ACHN (cell line): ENCODE measurements at regions not wholly inside any gene's neighbourhood (a gene's known extent, or its start where the extent isn't known, plus 50 kb on each side); places are given as distances from the start of the nearest gene placed in this dataset.

Experiments used
- DNase-seq: peaks from one replicate; pipeline ENCODE4 v3.0.0-alpha.2; 2015
- in situ Hi-C: cut with HindIII; loops from 2 replicates; pipeline ENCODE4 v1.10.0; 2017; ENCODE audit warnings: low sequenced_read_pairs, low pct_ligation_motif_present, low pct_unique_long_range_greater_than_20kb

- in situ Hi-C loops: no loop called here
Measured at GRCh38 chr7:426510-426909, 93.1 kb downstream of the PDGFA start.

GRCh38 chr7:427506-428103 is 92.0 kb downstream of the PDGFA start:
- no peak for DNase-seq
- in situ Hi-C loops: no loop called here

More at GRCh38 chr7:426510-426909, 93.1 kb downstream of the PDGFA start:
- no peak for DNase-seq

GRCh38 chr7:428387-428786 is 91.3 kb downstream of the PDGFA start:
- in situ Hi-C loops: no loop called here
- DNase-seq: no peak

- no peak for DNase-seq
- in situ Hi-C loops: no loop called here
Measured at GRCh38 chr7:428927-429827, 90.5 kb downstream of the PDGFA start.

GRCh38 chr7:429828-430180 is 89.8 kb downstream of the PDGFA start:
- in situ Hi-C loops: no loop called here

GRCh38 chr7:431041-431440 is 88.6 kb downstream of the PDGFA start:
- in situ Hi-C loops: no loop called here
- no peak for DNase-seq

More at GRCh38 chr7:429828-430180, 89.8 kb downstream of the PDGFA start:
- DNase-seq: no peak

GRCh38 chr7:431658-432111 is 88.0 kb downstream of the PDGFA start:
- DNase-seq: no peak
- in situ Hi-C loops: no loop called here

GRCh38 chr7:432256-432655 is 87.4 kb downstream of the PDGFA start:
- DNase-seq: no peak
- in situ Hi-C loops: no loop called here

- no peak for DNase-seq
- in situ Hi-C loops: no loop called here
Measured at GRCh38 chr7:432933-433332, 86.7 kb downstream of the PDGFA start.

GRCh38 chr7:433558-433957 is 86.1 kb downstream of the PDGFA start:
- DNase-seq: no peak
- in situ Hi-C loops: no loop called here

- DNase-seq: no peak
- in situ Hi-C loops: no loop called here
Measured at GRCh38 chr7:434891-435629, 84.6 kb downstream of the PDGFA start.

GRCh38 chr7:435630-436366 is 83.8 kb downstream of the PDGFA start:
- in situ Hi-C loops: no loop called here
- no peak for DNase-seq

- DNase-seq: no peak
- in situ Hi-C loops: no loop called here
Measured at GRCh38 chr7:436367-437128, 83.1 kb downstream of the PDGFA start.

GRCh38 chr7:437329-438251 is 82.1 kb downstream of the PDGFA start:
- DNase-seq: no peak
- in situ Hi-C loops: no loop called here

GRCh38 chr7:438361-438760 is 81.3 kb downstream of the PDGFA start:
- in situ Hi-C loops: no loop called here
- DNase-seq: no peak

GRCh38 chr7:438916-439315 is 80.7 kb downstream of the PDGFA start:
- DNase-seq: no peak

GRCh38 chr7:440059-440749 is 79.4 kb downstream of the PDGFA start:
- in situ Hi-C loops: no loop called here
- DNase-seq: no peak

More at GRCh38 chr7:438916-439315, 80.7 kb downstream of the PDGFA start:
- in situ Hi-C loops: no loop called here
